Panc1 (cell line): ENCODE measurements at regions not wholly inside any gene's neighbourhood (a gene's known extent, or its start where the extent isn't known, plus 50 kb on each side); places are given as distances from the start of the nearest gene placed in this dataset.
"Not testable (repeated sequence)": the region's sequence is repeated elsewhere in the genome, so short reads cannot be mapped to it uniquely, and the experiment has no call there.

ENCODE experiments used
- ATAC-seq: fragments of 200-7000 bp; cut with Tn5 transposase; 2 replicates; pipeline ENCODE4 v1.9.1; 2020; ENCODE audit warnings: mild to moderate bottlenecking, moderate library complexity
- BruUV-seq: library from RNA; stranded (reverse); fragments of 400-500 nt; replicated peaks from 2 replicates; lab custom pipeline; 2021; lab: Mats Ljungman, UMichigan
- CTCF ChIA-PET: fragments of 300-600 bp; sonication (Branson Sonifier 250); formaldehyde crosslinking; loops from one replicate; lab custom pipeline; 2022; ENCODE audit warnings: antibody characterized with exemption; lab: Charles Lee
- POLR2A ChIA-PET: fragments of 300-600 bp; sonication (Branson Sonifier 250); formaldehyde crosslinking; loops from one replicate; lab custom pipeline; 2022; ENCODE audit warnings: antibody characterized with exemption; lab: Charles Lee
- DNase-seq: peaks from one replicate; pipeline ENCODE4 v3.0.0-alpha.2; 2010; ENCODE audit warnings: low read depth, low spot score
- H3K27ac ChIP-seq: 2 replicates; pipeline ENCODE4 v1.5.1; 2011; ENCODE audit warnings: mild to moderate bottlenecking, low read length, inconsistent platforms
- H3K27me3 ChIP-seq: fragments of 200-500 bp; sonication (Bioruptor generic); 2 replicates; pipeline ENCODE4 v1.6.0; 2014; ENCODE audit warnings: low read length, inconsistent platforms; ENCODE audit not compliant: control insufficient read depth, insufficient read depth
- H3K36me3 ChIP-seq: fragments of 200-500 bp; sonication (Bioruptor generic); 2 replicates; pipeline ENCODE4 v1.5.1; 2014; ENCODE audit warnings: inconsistent platforms, mild to moderate bottlenecking, low read length, moderate library complexity; ENCODE audit not compliant: control insufficient read depth, insufficient read depth
- H3K4me1 ChIP-seq: 2 replicates; pipeline ENCODE4 v1.5.1; 2011; ENCODE audit warnings: inconsistent platforms, mild to moderate bottlenecking, low read length, moderate library complexity; ENCODE audit not compliant: control insufficient read depth, insufficient read depth
- H3K4me3 ChIP-seq, 2 experiments: 2 replicates each; pipeline ENCODE4 v1.5.1; 2011 to 2012; ENCODE audit warnings: low read depth in 2 of 2, low read length in 2 of 2, mild to moderate bottlenecking in 2 of 2, inconsistent platforms in 1 of 2, moderate library complexity in 1 of 2
- H3K9me3 ChIP-seq: fragments of 200-500 bp; sonication (Bioruptor generic); 2 replicates; pipeline ENCODE4 v1.5.1; 2014; ENCODE audit warnings: low read depth, mild to moderate bottlenecking, inconsistent platforms, low read length, moderate library complexity; ENCODE audit not compliant: control insufficient read depth, insufficient read depth
- CTCF ChIP-seq: fragments of 450-650 bp; IDR thresholded peaks from 2 replicates; pipeline ENCODE4 v1.5.1; 2017; ENCODE audit warnings: mild to moderate bottlenecking
- POLR2AphosphoS5 ChIP-seq: IDR thresholded peaks from 2 replicates; pipeline ENCODE4 v1.6.1; 2012; ENCODE audit warnings: mild to moderate bottlenecking, low read depth, low read length, moderate library complexity
- REST ChIP-seq, 2 experiments: IDR thresholded peaks; 2 replicates each; pipeline ENCODE4 v1.6.1; 2011 to 2012; ENCODE audit warnings: low read depth in 2 of 2, control low read depth in 1 of 2, low read length in 1 of 2, mild to moderate bottlenecking in 1 of 2, moderate library complexity in 1 of 2; ENCODE audit not compliant: insufficient read depth in 1 of 2
- SIN3A ChIP-seq: IDR thresholded peaks from 2 replicates; pipeline ENCODE4 v1.6.1; 2012; ENCODE audit warnings: low read depth, mild to moderate bottlenecking, low read length, moderate library complexity, borderline replicate concordance; ENCODE audit not compliant: insufficient read depth
- TCF7L2 ChIP-seq: IDR thresholded peaks from 2 replicates; pipeline ENCODE4 v1.6.1; 2011; ENCODE audit warnings: mild to moderate bottlenecking, low read depth, low read length, inconsistent platforms
- in situ Hi-C: cut with HindIII; loops from 2 replicates; pipeline ENCODE4 v1.10.0; 2016; ENCODE audit warnings: low sequenced_read_pairs, low pct_unique_long_range_greater_than_20kb
- intact Hi-C: fragments of 100-400 bp; cut with micrococcal nuclease; formaldehyde crosslinking; loops from one replicate; pipeline ENCODE4 v1.10.0; 2022; ENCODE audit not compliant: unreplicated experiment

DNA sequence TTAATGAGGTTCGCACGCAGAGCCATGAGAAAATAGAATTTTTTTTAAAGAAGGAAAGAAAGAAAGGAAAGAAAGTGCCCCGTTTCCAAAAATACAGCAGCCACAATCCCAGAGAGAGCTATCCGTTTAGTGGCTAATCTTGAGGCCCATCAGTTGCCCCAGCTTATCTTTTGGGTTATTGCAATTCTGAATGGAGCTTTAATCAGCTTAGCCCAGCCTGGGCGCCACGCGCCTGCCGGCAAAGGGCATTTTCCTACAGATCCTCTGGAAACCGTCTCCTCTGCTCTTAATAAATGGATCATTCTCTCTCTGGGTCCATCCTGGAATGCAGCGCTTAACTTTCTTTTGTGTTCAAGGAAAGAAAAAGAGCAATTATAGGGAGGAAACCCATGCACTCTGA lies 413.3 kb downstream of the MAFB start:
- ATAC-seq: no peak
- Histone ChIP-seq H3K4me1 (no peaks in the 10 kb centered on the region), H3K9me3 (no peaks in the 10 kb centered on the region), H3K27ac (no peak overlapping the region), H3K27me3 (no peaks in the 10 kb centered on the region), H3K36me3 (no peaks in the 10 kb centered on the region), H3K4me3 (no peak overlapping the region)
- in situ Hi-C loops (no loop called here), intact Hi-C loops (no loop called here)
- POLR2A ChIA-PET: no interaction called here
- no peak for DNase-seq
- CTCF ChIA-PET: no interaction called here
- TF ChIP-seq CTCF: no peak
- no peak for TF ChIP-seq POLR2AphosphoS5
- no peak for TF ChIP-seq SIN3A
- TF ChIP-seq TCF7L2: no peak
- no peak for TF ChIP-seq REST (IDR thresholded peaks at IDR 0.05; ENCODE audit: insufficient read depth in 1 of 2, low read depth in 2 of 2, low read length in 1 of 2)
- no TSS peak for BruUV-seq

DNA sequence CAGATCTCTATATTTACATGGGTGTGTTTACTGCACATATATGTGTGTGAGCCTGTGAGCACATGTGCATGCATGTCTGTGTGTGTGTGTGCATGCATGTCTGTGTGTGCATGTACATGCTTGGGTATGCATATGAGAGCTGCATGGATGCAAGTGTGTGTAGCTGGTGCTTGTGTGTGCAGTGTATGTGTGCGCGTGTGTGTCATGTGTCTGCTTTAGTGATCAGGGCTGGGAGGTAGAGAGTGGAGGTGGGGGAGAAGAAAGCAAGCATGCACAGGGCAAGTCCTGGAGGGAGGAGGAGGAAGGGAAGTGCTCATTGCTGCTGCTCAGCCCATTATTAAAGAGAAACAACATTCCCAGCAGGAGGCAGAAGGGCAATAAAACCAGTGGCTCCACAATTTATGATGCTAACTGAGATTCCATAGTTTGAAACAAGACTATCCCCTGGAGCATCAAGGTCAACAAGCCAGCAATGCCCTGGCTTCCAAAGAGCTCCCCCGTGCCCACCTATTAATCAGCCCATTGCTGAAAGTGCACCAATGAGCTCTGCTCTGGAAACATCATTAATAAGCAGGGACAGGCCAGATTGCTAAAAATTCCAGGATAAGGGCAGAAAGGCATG lies 414.0 kb downstream of the MAFB start:
- ChIA-PET POLR2A (no interaction called here), CTCF (no interaction called here)
- TF ChIP-seq REST (IDR thresholded peaks at IDR 0.05; ENCODE audit: insufficient read depth in 1 of 2, low read depth in 2 of 2, low read length in 1 of 2) (no peak), POLR2AphosphoS5 (no peak), SIN3A (no peak), TCF7L2 (no peak), CTCF (no peak)
- Histone ChIP-seq H3K4me3 (no peak overlapping the region), H3K36me3 (no peaks in the 10 kb centered on the region), H3K27ac (no peak overlapping the region), H3K9me3 (no peaks in the 10 kb centered on the region), H3K4me1 (no peaks in the 10 kb centered on the region), H3K27me3 (no peaks in the 10 kb centered on the region)
- no TSS peak for BruUV-seq
- ATAC-seq (no peak), DNase-seq (no peak)
- in situ Hi-C loops (no loop called here), intact Hi-C loops (no loop called here)

DNA sequence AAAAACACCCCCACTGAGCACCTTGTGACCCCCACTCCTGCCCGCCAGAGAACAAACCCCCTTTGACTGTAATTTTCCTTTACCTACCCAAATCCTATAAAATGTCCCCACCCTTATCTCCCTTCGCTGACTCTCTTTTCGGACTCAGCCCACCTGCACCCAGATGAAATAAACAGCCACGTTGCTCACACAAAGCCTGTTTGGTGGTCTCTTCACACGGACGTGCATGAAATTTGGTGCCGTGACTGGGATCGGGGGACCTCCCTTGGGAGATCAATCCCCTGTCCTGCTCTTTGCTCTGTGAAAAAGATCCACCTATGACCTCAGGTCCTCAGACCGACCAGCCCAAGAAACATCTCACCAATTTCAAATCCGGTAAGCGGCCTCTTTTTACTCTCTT lies 419.8 kb downstream of the MAFB start:
- H3K27me3 ChIP-seq, ATAC-seq, H3K4me3 ChIP-seq, H3K4me1 ChIP-seq, POLR2A ChIA-PET, CTCF ChIA-PET, in situ Hi-C loops, DNase-seq, intact Hi-C loops, H3K27ac ChIP-seq, H3K9me3 ChIP-seq, H3K36me3 ChIP-seq, BruUV-seq: not testable (repeated sequence)
